ENCODE measurements at regions not wholly inside any gene's neighbourhood (a gene's known extent, or its start where the extent isn't known, plus 50 kb on each side); places are given as distances from the start of the nearest gene placed in this dataset.

DNA sequence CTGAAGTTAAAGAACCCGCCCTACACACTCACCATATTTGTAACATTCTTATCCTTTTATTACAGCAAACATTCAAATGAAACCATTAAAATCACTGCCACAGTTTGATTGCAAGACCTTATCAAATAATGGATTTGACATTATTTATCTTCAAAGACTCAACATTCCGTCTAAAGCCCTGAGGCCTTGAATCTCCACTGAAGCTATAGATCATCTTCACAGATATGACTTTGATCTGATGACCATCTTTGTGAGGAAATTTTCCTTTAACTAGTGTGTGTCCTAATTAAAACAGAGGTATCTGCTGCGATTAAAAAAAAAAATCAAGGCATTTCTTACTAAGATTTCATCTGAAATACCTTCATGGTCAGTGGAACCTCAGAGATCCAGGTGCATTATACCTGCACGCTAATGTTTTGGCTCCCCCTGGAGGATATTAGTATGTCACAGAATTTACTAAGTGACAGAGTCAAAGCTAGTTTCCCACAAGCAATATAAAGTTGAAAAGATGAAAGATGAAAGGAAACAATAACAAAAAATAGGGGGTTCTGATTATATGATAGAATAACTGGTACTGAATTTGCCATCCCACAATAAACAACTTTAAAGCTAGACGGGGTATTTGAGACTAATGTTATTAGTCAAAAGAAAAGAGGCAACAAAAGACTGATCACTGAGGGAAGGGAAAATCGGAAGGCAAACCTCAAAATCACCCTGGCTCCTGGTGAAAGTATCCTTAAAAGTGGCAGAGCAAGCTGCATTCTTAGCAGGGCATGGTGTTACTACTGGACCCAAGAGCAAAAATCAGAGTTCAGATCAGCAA, 923.4 kb downstream of the NCAM2 start:
- Histone ChIP-seq H3K4me3 (ENCODE audit: control insufficient read depth in 1 of 2, extremely low read depth in 1 of 2, low read length in 1 of 2) (no peak overlapping the region), H3K27me3 (replicated peaks in 1 of 2; ENCODE audit: control insufficient read depth in 2 of 2, extremely low read depth in 1 of 2, insufficient read depth in 2 of 2, low read length in 1 of 2) (no peaks in the 10 kb centered on the region), H3K9me3 (no peaks in the 10 kb centered on the region), H3K36me3 (ENCODE audit: control insufficient read depth in 2 of 2, extremely low read depth in 1 of 2, insufficient read depth in 1 of 2, low read length in 1 of 2) (no peaks in the 10 kb centered on the region), H3K4me1 (ENCODE audit: control insufficient read depth in 1 of 2, extremely low read depth in 1 of 2, insufficient read depth in 2 of 2, low read length in 2 of 2) (no peaks in the 10 kb centered on the region), H3K27ac (ENCODE audit: low read length) (no peak overlapping the region)
- ChIA-PET CTCF (interaction anchor here (0.6 to 1.0 kb wide), 4 partner anchors 15 to 920 kb away, joined by 3 to 4 read pairs (median 3); no protein-coding TSS in a partner anchor), POLR2A (no interaction called here)
- DNase-seq (peak in 1 of 35 experiments; percentile 4), ATAC-seq (replicated peaks in 1 of 4) (no peak)
- H3K27ac Mint-ChIP-seq, result no peak overlapping the region
- peaks cover 0 to 8% of the 10 kb centered on the region in 2 donors for H3K27me3 Mint-ChIP-seq
- 100% methylated on average over 1 of the region's 6 CpGs for WGBS (ENCODE audit: insufficient coverage)
- H3K36me3 Mint-ChIP-seq, result no peaks in the 10 kb centered on the region
- H3K4me3 Mint-ChIP-seq, result no peak overlapping the region
- H3K9me3 Mint-ChIP-seq, result peaks cover 0 to 6% (median 0%) of the 10 kb centered on the region in 3 donors
- no peaks in the 10 kb centered on the region for H3K4me1 Mint-ChIP-seq

DNA sequence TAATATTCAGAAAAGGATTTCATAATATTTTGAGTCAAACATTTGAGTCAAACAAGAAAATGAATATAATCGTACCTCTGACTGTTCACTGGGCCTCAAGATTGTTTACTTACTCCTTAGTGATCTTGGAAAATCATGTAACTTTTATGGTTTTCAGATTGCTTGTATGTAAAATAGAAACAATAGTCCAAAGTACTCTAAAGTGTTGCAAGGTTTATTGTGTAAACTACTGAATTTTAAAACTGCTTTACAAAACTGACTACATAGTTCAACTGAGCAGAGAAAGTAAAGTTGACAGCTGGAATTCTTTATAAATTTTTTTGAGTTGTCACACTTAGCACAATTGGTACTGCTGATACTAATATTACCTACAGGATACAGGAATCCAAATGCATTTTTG, 931.0 kb downstream of the NCAM2 start:
- H3K9me3 Mint-ChIP-seq, result no peaks in the 10 kb centered on the region
- no peaks in the 10 kb centered on the region for H3K27me3 Mint-ChIP-seq
- Histone ChIP-seq H3K27ac (ENCODE audit: low read length) (no peak overlapping the region), H3K36me3 (ENCODE audit: control insufficient read depth in 2 of 2, extremely low read depth in 1 of 2, insufficient read depth in 1 of 2, low read length in 1 of 2) (no peaks in the 10 kb centered on the region), H3K4me3 (ENCODE audit: control insufficient read depth in 1 of 2, extremely low read depth in 1 of 2, low read length in 1 of 2) (no peak overlapping the region), H3K27me3 (replicated peaks in 1 of 2; ENCODE audit: control insufficient read depth in 2 of 2, extremely low read depth in 1 of 2, insufficient read depth in 2 of 2, low read length in 1 of 2) (no peaks in the 10 kb centered on the region), H3K9me3 (no peaks in the 10 kb centered on the region), H3K4me1 (ENCODE audit: control insufficient read depth in 1 of 2, extremely low read depth in 1 of 2, insufficient read depth in 2 of 2, low read length in 2 of 2) (no peaks in the 10 kb centered on the region)
- H3K4me1 Mint-ChIP-seq, result no peaks in the 10 kb centered on the region
- H3K36me3 Mint-ChIP-seq, result no peaks in the 10 kb centered on the region
- POLR2A ChIA-PET, result no interaction called here
- no peak for ATAC-seq (replicated peaks in 1 of 4)
- H3K4me3 Mint-ChIP-seq, result no peak overlapping the region
- H3K27ac Mint-ChIP-seq, result no peak overlapping the region
- CTCF ChIA-PET, result no interaction called here
- WGBS (ENCODE audit: insufficient coverage), result no CpG with 5 or more reads among the region's 1 CpG
- no peak for DNase-seq

DNA sequence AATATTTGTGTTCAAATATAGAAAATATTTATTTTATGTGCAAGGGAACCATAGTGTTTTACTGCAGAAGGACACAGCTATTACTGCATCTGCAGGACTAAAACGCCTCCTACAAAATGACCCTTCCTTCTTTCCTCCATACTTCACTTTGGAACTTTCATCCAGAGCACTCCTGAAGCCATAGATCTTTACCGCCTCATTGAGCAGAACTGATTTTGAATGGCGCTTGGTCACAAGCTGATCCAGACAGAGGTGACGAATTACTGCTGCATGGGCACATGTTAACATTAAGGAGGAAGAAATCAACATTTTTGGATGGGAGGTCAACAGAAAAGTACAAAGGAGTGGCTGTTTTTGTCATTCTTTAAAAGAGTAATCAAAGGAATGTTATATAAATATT, 931.6 kb downstream of the NCAM2 start:
- Histone ChIP-seq H3K36me3 (ENCODE audit: control insufficient read depth in 2 of 2, extremely low read depth in 1 of 2, insufficient read depth in 1 of 2, low read length in 1 of 2) (no peaks in the 10 kb centered on the region), H3K27ac (ENCODE audit: low read length) (no peak overlapping the region), H3K4me3 (ENCODE audit: control insufficient read depth in 1 of 2, extremely low read depth in 1 of 2, low read length in 1 of 2) (no peak overlapping the region), H3K4me1 (ENCODE audit: control insufficient read depth in 1 of 2, extremely low read depth in 1 of 2, insufficient read depth in 2 of 2, low read length in 2 of 2) (no peaks in the 10 kb centered on the region), H3K9me3 (no peaks in the 10 kb centered on the region), H3K27me3 (replicated peaks in 1 of 2; ENCODE audit: control insufficient read depth in 2 of 2, extremely low read depth in 1 of 2, insufficient read depth in 2 of 2, low read length in 1 of 2) (no peaks in the 10 kb centered on the region)
- Mint-ChIP-seq H3K27ac (no peak overlapping the region), H3K9me3 (peaks cover 0 to 4% (median 0%) of the 10 kb centered on the region in 3 donors), H3K27me3 (no peaks in the 10 kb centered on the region), H3K4me3 (no peak overlapping the region), H3K4me1 (no peaks in the 10 kb centered on the region), H3K36me3 (no peaks in the 10 kb centered on the region)
- CTCF ChIA-PET, result no interaction called here
- DNase-seq (no peak), ATAC-seq (replicated peaks in 1 of 4) (no peak)
- WGBS (ENCODE audit: insufficient coverage), result 90% methylated on average over 2 of the region's 4 CpGs
- POLR2A ChIA-PET, result no interaction called here

DNA sequence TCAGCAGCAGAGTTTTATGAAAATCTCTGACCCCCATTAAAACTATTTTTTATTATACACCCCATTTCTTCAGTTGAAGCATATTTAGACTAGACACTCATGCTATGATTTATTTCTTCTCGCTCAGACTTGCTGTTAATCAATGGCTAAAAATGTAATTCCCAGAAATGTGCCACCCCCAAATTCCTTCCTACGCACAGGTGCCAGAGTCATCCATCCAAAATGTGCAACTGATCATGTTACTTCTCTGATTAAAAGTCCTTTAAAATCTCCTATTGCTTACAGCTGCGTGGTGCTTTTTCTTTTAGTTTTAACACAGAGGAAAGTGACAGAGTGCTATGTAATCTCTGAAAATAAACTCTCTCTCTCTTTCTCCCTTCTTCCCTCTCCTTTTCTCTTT, 954.4 kb downstream of the NCAM2 start:
- Histone ChIP-seq H3K9me3 (no peaks in the 10 kb centered on the region), H3K27ac (ENCODE audit: low read length) (no peak overlapping the region), H3K36me3 (ENCODE audit: control insufficient read depth in 2 of 2, extremely low read depth in 1 of 2, insufficient read depth in 1 of 2, low read length in 1 of 2) (no peaks in the 10 kb centered on the region), H3K4me3 (ENCODE audit: control insufficient read depth in 1 of 2, extremely low read depth in 1 of 2, low read length in 1 of 2) (no peak overlapping the region), H3K27me3 (replicated peaks in 1 of 2; ENCODE audit: control insufficient read depth in 2 of 2, extremely low read depth in 1 of 2, insufficient read depth in 2 of 2, low read length in 1 of 2) (no peaks in the 10 kb centered on the region), H3K4me1 (ENCODE audit: control insufficient read depth in 1 of 2, extremely low read depth in 1 of 2, insufficient read depth in 2 of 2, low read length in 2 of 2) (no peaks in the 10 kb centered on the region)
- DNase-seq (no peak), ATAC-seq (replicated peaks in 1 of 4) (no peak)
- ChIA-PET CTCF (no interaction called here), POLR2A (no interaction called here)
- no peak overlapping the region for H3K27ac Mint-ChIP-seq
- H3K4me3 Mint-ChIP-seq, result no peak overlapping the region
- H3K27me3 Mint-ChIP-seq, result no peaks in the 10 kb centered on the region
- WGBS (ENCODE audit: insufficient coverage), result 80% methylated on average over 1 of the region's 3 CpGs
- H3K4me1 Mint-ChIP-seq, result no peaks in the 10 kb centered on the region
- H3K36me3 Mint-ChIP-seq, result no peaks in the 10 kb centered on the region
- peaks cover 3 to 28% (median 9%) of the 10 kb centered on the region in 3 donors for H3K9me3 Mint-ChIP-seq

DNA sequence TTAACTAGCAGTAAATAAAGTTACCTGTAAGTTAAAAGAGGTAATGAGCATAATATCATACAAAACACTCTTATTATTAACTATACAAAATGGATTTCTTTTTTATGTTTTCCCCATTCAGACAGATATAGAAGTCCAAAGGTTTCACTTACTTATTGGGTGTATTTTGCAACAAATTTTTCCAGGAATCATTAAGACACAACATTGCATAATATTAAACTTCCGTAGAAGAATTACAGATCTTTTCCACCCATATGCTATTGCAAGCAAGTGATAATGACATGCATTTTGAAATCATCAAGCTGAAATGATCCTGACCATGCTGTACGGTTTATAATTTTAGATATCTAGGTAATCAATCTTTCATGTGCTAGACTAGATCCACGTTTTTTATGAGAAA, 957.0 kb downstream of the NCAM2 start:
- H3K36me3 Mint-ChIP-seq, result no peaks in the 10 kb centered on the region
- Histone ChIP-seq H3K27ac (ENCODE audit: low read length) (no peak overlapping the region), H3K4me1 (ENCODE audit: control insufficient read depth in 1 of 2, extremely low read depth in 1 of 2, insufficient read depth in 2 of 2, low read length in 2 of 2) (no peaks in the 10 kb centered on the region), H3K36me3 (ENCODE audit: control insufficient read depth in 2 of 2, extremely low read depth in 1 of 2, insufficient read depth in 1 of 2, low read length in 1 of 2) (no peaks in the 10 kb centered on the region), H3K27me3 (replicated peaks in 1 of 2; ENCODE audit: control insufficient read depth in 2 of 2, extremely low read depth in 1 of 2, insufficient read depth in 2 of 2, low read length in 1 of 2) (no peaks in the 10 kb centered on the region), H3K9me3 (no peaks in the 10 kb centered on the region), H3K4me3 (ENCODE audit: control insufficient read depth in 1 of 2, extremely low read depth in 1 of 2, low read length in 1 of 2) (no peak overlapping the region)
- no CpG with 5 or more reads among the region's 3 CpGs for WGBS (ENCODE audit: insufficient coverage)
- H3K4me1 Mint-ChIP-seq, result no peaks in the 10 kb centered on the region
- ATAC-seq (replicated peaks in 1 of 4) (no peak), DNase-seq (no peak)
- POLR2A ChIA-PET, result no interaction called here
- CTCF ChIA-PET, result no interaction called here
- no peak overlapping the region for H3K27ac Mint-ChIP-seq
- H3K9me3 Mint-ChIP-seq, result peaks cover 2 to 22% (median 2%) of the 10 kb centered on the region in 3 donors
- no peaks in the 10 kb centered on the region for H3K27me3 Mint-ChIP-seq
- H3K4me3 Mint-ChIP-seq, result no peak overlapping the region

DNA sequence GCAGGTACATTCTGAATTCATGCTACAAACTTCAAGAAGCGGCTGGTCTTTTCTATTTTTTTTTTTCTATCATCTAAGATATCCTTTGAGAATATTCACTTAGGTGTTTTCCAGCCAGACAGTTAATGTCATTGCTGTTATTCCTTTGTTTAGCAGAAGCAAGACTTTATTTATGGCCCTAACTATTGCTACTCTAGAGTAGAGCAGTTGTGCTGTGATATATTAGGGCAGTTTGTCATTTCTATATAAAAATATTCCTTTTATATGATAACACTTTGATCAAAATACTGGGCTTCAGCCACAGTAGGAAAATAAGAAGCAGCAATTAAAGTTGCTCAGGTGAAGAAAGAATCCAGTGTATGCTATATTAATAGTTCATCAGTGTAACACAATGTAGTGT, 959.3 kb downstream of the NCAM2 start:
- no peaks in the 10 kb centered on the region for H3K36me3 Mint-ChIP-seq
- no peaks in the 10 kb centered on the region for H3K36me3 ChIP-seq (ENCODE audit: control insufficient read depth in 2 of 2, extremely low read depth in 1 of 2, insufficient read depth in 1 of 2, low read length in 1 of 2)
- no peaks in the 10 kb centered on the region for H3K4me1 Mint-ChIP-seq
- H3K9me3 Mint-ChIP-seq, result peaks cover 0 to 20% (median 0%) of the 10 kb centered on the region in 3 donors
- ATAC-seq (replicated peaks in 1 of 4), result no peak
- POLR2A ChIA-PET, result no interaction called here
- H3K27me3 Mint-ChIP-seq, result no peaks in the 10 kb centered on the region
- H3K9me3 ChIP-seq, result no peaks in the 10 kb centered on the region
- no peaks in the 10 kb centered on the region for H3K4me1 ChIP-seq (ENCODE audit: control insufficient read depth in 1 of 2, extremely low read depth in 1 of 2, insufficient read depth in 2 of 2, low read length in 2 of 2)
- no peak for DNase-seq
- no peak overlapping the region for H3K27ac Mint-ChIP-seq
- H3K4me3 ChIP-seq (ENCODE audit: control insufficient read depth in 1 of 2, extremely low read depth in 1 of 2, low read length in 1 of 2), result no peak overlapping the region
- no CpG with 5 or more reads among the region's 1 CpG for WGBS (ENCODE audit: insufficient coverage)
- H3K4me3 Mint-ChIP-seq, result no peak overlapping the region
- no peak overlapping the region for H3K27ac ChIP-seq (ENCODE audit: low read length)
- CTCF ChIA-PET, result no interaction called here
- no peaks in the 10 kb centered on the region for H3K27me3 ChIP-seq (replicated peaks in 1 of 2; ENCODE audit: control insufficient read depth in 2 of 2, extremely low read depth in 1 of 2, insufficient read depth in 2 of 2, low read length in 1 of 2)

DNA sequence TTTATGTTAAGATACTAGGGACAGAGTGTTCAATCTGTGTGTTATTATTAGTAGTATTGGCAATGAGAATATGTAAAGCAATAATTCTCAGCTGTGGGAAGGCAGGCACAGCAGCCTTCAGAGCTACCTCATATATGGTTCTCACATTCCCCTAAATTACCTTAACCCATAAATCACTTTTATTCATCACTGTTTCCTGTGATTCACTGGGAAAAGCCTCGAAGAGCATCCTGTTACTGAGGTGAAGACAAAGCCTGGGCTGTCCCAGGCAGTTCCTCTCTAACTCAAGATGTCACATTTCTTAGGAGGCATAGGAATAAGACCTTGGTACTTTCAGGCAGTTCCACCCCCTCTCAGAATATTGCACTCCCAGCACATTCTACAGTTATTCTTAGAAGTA, 965.7 kb downstream of the NCAM2 start:
- Histone ChIP-seq H3K36me3 (ENCODE audit: control insufficient read depth in 2 of 2, extremely low read depth in 1 of 2, insufficient read depth in 1 of 2, low read length in 1 of 2) (no peaks in the 10 kb centered on the region), H3K27ac (ENCODE audit: low read length) (no peak overlapping the region), H3K27me3 (replicated peaks in 1 of 2; ENCODE audit: control insufficient read depth in 2 of 2, extremely low read depth in 1 of 2, insufficient read depth in 2 of 2, low read length in 1 of 2) (no peaks in the 10 kb centered on the region), H3K4me3 (ENCODE audit: control insufficient read depth in 1 of 2, extremely low read depth in 1 of 2, low read length in 1 of 2) (no peak overlapping the region), H3K4me1 (ENCODE audit: control insufficient read depth in 1 of 2, extremely low read depth in 1 of 2, insufficient read depth in 2 of 2, low read length in 2 of 2) (no peaks in the 10 kb centered on the region), H3K9me3 (no peaks in the 10 kb centered on the region)
- Mint-ChIP-seq H3K27ac (no peak overlapping the region), H3K9me3 (peaks cover 6 to 26% (median 10%) of the 10 kb centered on the region in 3 donors), H3K27me3 (no peaks in the 10 kb centered on the region), H3K36me3 (no peaks in the 10 kb centered on the region), H3K4me3 (no peak overlapping the region), H3K4me1 (no peaks in the 10 kb centered on the region)
- POLR2A ChIA-PET, result no interaction called here
- ATAC-seq (replicated peaks in 1 of 4) (no peak), DNase-seq (no peak)
- CTCF ChIA-PET, result no interaction called here
- WGBS (ENCODE audit: insufficient coverage), result no CpG with 5 or more reads among the region's 1 CpG

Measured in T-cell (primary cell).